Mammary epithelial cell (primary cell): ENCODE measurements at regions not wholly inside any gene's neighbourhood (a gene's known extent, or its start where the extent isn't known, plus 50 kb on each side); places are given as distances from the start of the nearest gene placed in this dataset.

Experiments
- EZH2 ChIP-seq: IDR thresholded peaks from 2 replicates; pipeline ENCODE4 v1.6.1; 2012; ENCODE audit warnings: low read length, inconsistent platforms, borderline replicate concordance
- TF ChIP-seq, protein P1 (sequence below), 2 donors: IDR thresholded peaks in 1 of 2; conservative IDR thresholded peaks in 1 of 2; 2 replicates each; pipeline ENCODE4 v1.5.1; 2011 to 2012; ENCODE audit warnings: inconsistent platforms in 2 of 2, low read length in 2 of 2, mild to moderate bottlenecking in 2 of 2, control low read depth in 1 of 2, low read depth in 1 of 2; ENCODE audit not compliant: insufficient read depth in 1 of 2; ENCODE audit errors: extremely low read depth in 1 of 2

DNA sequence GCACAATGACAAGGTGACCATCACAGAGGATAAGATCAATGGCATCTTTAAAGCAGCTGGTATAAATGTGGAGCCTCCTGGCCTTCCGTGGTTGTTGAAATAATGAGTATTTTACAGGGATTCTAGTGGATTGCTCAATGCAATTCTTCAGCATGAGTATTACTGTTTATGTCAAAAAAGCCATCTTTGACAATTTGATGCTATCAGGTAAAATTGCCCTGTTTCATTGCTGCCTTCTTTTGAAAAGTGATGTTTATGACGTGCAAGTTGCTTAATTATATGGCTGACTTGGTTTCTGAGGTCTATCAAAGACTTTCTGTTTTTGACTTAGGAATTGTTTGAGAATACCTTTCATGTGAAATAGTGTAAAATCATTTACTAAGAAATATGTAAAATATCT lies 237.2 kb downstream of the PARP8 start:
- no peak for TF ChIP-seq EZH2
- TF ChIP-seq, protein P1, sequence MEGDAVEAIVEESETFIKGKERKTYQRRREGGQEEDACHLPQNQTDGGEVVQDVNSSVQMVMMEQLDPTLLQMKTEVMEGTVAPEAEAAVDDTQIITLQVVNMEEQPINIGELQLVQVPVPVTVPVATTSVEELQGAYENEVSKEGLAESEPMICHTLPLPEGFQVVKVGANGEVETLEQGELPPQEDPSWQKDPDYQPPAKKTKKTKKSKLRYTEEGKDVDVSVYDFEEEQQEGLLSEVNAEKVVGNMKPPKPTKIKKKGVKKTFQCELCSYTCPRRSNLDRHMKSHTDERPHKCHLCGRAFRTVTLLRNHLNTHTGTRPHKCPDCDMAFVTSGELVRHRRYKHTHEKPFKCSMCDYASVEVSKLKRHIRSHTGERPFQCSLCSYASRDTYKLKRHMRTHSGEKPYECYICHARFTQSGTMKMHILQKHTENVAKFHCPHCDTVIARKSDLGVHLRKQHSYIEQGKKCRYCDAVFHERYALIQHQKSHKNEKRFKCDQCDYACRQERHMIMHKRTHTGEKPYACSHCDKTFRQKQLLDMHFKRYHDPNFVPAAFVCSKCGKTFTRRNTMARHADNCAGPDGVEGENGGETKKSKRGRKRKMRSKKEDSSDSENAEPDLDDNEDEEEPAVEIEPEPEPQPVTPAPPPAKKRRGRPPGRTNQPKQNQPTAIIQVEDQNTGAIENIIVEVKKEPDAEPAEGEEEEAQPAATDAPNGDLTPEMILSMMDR (conservative IDR thresholded peaks at IDR 0.05 in 1 of 2, IDR thresholded peaks at IDR 0.05 in 1 of 2; ENCODE audit: extremely low read depth in 1 of 2, insufficient read depth in 1 of 2, low read depth in 1 of 2, low read length in 2 of 2): no peak
